ENCODE measurements at regions not wholly inside any gene's neighbourhood (a gene's known extent, or its start where the extent isn't known, plus 50 kb on each side); places are given as distances from the start of the nearest gene placed in this dataset.

DNA sequence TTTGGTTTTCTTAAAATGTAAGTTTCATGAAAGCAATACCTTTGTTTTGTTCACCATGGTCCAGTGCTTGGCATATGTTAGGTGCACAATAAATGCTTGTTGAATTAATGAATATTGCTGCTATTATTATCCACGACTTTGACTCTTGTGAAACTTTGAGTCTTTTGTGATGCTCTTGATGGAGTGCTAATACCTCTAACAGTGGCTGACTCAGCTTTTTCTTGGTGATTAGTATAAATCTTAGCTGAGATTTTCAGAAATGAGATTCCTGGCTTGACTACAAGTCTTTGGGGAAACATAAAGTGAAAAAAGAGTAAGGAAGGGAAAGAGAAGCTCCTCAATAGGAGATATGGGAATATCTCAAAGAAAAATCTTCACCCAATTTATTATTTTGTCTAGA lies 375.2 kb upstream of the RPS6KA3 start:
- no peak for TF ChIP-seq CTCF (IDR thresholded peaks at IDR 0.05)
- TF ChIP-seq POLR2A (IDR thresholded peaks at IDR 0.05) = no peak
- TF ChIP-seq EP300 (IDR thresholded peaks at IDR 0.05) = no peak
- TF ChIP-seq POLR2AphosphoS5 (IDR thresholded peaks at IDR 0.05) = no peak
- Histone ChIP-seq H3K27ac (no peak overlapping the region), H3K9me3 (no peaks in the 10 kb centered on the region), H3K4me1 (no peaks in the 10 kb centered on the region), H3K27me3 (no peaks in the 10 kb centered on the region), H3K36me3 (no peaks in the 10 kb centered on the region), H3K4me3 (no peak overlapping the region)
- ATAC-seq = no peak
- 25 to 46% methylated on average over 1 of the region's 1 CpG for WGBS, 2 donors (ENCODE audit: low coverage in 1 of 2)

DNA sequence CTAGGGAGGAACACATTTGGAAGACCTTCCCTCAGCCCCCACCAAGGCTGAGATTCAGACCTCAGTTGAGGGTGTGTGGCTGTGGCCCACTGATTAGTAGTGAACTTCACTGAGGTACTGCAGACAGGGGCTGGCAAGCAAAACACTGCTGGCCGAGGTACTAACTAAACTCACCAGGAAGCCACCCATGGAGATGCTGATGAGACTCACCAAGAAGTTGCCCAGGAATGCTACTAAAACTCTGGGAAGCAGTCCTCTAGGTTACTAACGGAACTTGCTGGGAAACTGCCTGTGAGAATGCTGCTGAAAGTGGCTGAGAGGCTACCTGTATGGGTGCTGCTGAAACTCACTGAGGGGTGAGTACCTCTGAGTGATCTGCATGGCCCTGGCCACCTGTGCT lies 372.4 kb upstream of the RPS6KA3 start:
- Histone ChIP-seq H3K27ac (no peak overlapping the region), H3K4me3 (no peak overlapping the region), H3K4me1 (no peaks in the 10 kb centered on the region), H3K9me3 (no peaks in the 10 kb centered on the region), H3K36me3 (no peaks in the 10 kb centered on the region), H3K27me3 (no peaks in the 10 kb centered on the region)
- TF ChIP-seq POLR2AphosphoS5 (IDR thresholded peaks at IDR 0.05) (no peak), POLR2A (IDR thresholded peaks at IDR 0.05) (no peak), EP300 (IDR thresholded peaks at IDR 0.05) (no peak), CTCF (IDR thresholded peaks at IDR 0.05) (no peak)
- WGBS, 2 donors (ENCODE audit: low coverage in 1 of 2) = 60% methylated on average over 1 of the region's 2 CpGs; no CpG with 5 or more reads in 1 of the 2 donors
- ATAC-seq = no peak

- 80% methylated on average over 1 of the region's 2 CpGs; no CpG with 5 or more reads in 1 of the 2 donors for WGBS, 2 donors (ENCODE audit: low coverage in 1 of 2)
- no peaks in the 10 kb centered on the region for H3K27me3 ChIP-seq
- no peak for ATAC-seq
- H3K4me3 ChIP-seq = no peak overlapping the region
- H3K36me3 ChIP-seq = no peaks in the 10 kb centered on the region
- H3K9me3 ChIP-seq = no peaks in the 10 kb centered on the region
- no peak overlapping the region for H3K27ac ChIP-seq
- TF ChIP-seq EP300 (IDR thresholded peaks at IDR 0.05) = no peak
- no peak for TF ChIP-seq CTCF (IDR thresholded peaks at IDR 0.05)
- no peak for TF ChIP-seq POLR2A (IDR thresholded peaks at IDR 0.05)
- no peak for TF ChIP-seq POLR2AphosphoS5 (IDR thresholded peaks at IDR 0.05)
- no peaks in the 10 kb centered on the region for H3K4me1 ChIP-seq
Measured at GRCh38 chrX:20637351-20637750, 370.6 kb upstream of the RPS6KA3 start.

GRCh38 chrX:20633451-20633850 lies 366.7 kb upstream of the RPS6KA3 start:
- H3K36me3 ChIP-seq = no peaks in the 10 kb centered on the region
- no peak overlapping the region for H3K4me3 ChIP-seq
- no peak for ATAC-seq
- H3K9me3 ChIP-seq = no peaks in the 10 kb centered on the region
- no peak overlapping the region for H3K27ac ChIP-seq
- no peaks in the 10 kb centered on the region for H3K4me1 ChIP-seq
- 72% methylated on average over 3 of the region's 3 CpGs; no CpG with 5 or more reads in 1 of the 2 donors for WGBS, 2 donors (ENCODE audit: low coverage in 1 of 2)
- TF ChIP-seq CTCF (IDR thresholded peaks at IDR 0.05) (no peak), POLR2A (IDR thresholded peaks at IDR 0.05) (no peak), POLR2AphosphoS5 (IDR thresholded peaks at IDR 0.05) (no peak), EP300 (IDR thresholded peaks at IDR 0.05) (no peak)
- no peaks in the 10 kb centered on the region for H3K27me3 ChIP-seq

GRCh38 chrX:20623448-20623847 lies 356.7 kb upstream of the RPS6KA3 start:
- no peaks in the 10 kb centered on the region for H3K27me3 ChIP-seq
- TF ChIP-seq EP300 (IDR thresholded peaks at IDR 0.05) (no peak), POLR2A (IDR thresholded peaks at IDR 0.05) (no peak), CTCF (IDR thresholded peaks at IDR 0.05) (no peak), POLR2AphosphoS5 (IDR thresholded peaks at IDR 0.05) (no peak)
- H3K36me3 ChIP-seq = no peaks in the 10 kb centered on the region
- 44 to 58% methylated on average over 1 to 2 of the region's 2 CpGs for WGBS, 2 donors (ENCODE audit: low coverage in 1 of 2)
- no peak overlapping the region for H3K27ac ChIP-seq
- ATAC-seq = no peak
- H3K4me1 ChIP-seq = no peaks in the 10 kb centered on the region
- H3K4me3 ChIP-seq = no peak overlapping the region
- H3K9me3 ChIP-seq = no peaks in the 10 kb centered on the region

Measured in gastroesophageal sphincter (tissue), 4 donors.